Activated CD4-positive, alpha-beta T cell treated with anti-CD3 and anti-CD28 coated beads for 48 hours (primary cell): ENCODE measurements at regions not wholly inside any gene's neighbourhood (a gene's known extent, or its start where the extent isn't known, plus 50 kb on each side); places are given as distances from the start of the nearest gene placed in this dataset.

Source experiments
- DNase-seq: peaks from one replicate; pipeline ENCODE4 v3.0.0-alpha.2; 2020

GRCh38 chr4:134313591-134313990, 112.0 kb upstream of the PABPC4L start:
- DNase-seq, result no peak

GRCh38 chr4:134309715-134310114, 108.1 kb upstream of the PABPC4L start:
- DNase-seq, result no peak

- no peak for DNase-seq
Measured at GRCh38 chr4:134308910-134309309, 107.3 kb upstream of the PABPC4L start.

GRCh38 chr4:134298313-134298712, 96.7 kb upstream of the PABPC4L start:
- no peak for DNase-seq

GRCh38 chr4:134297765-134298164, 96.2 kb upstream of the PABPC4L start:
- DNase-seq, result no peak

DNA sequence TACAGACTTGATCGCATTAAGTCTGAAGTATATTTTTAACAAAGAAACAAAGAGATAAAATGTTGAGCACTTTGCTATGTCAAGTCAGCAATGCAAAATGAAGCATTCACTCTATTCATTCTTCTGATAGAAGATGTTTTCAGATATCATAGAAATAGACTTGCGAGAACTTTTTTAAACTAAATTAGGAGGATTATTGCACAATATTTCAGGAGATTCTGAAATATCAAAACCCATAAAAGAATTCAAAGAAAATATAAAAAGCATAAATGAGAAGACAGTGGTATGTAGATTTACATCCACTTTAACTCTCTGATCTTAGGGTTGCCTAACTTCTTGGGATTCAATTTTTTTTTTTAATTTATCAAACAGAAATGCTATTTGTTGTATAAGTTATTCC, 81.1 kb upstream of the PABPC4L start:
- DNase-seq, result no peak

- DNase-seq, result no peak
Measured at GRCh38 chr4:134278675-134279074, 77.1 kb upstream of the PABPC4L start.

- DNase-seq, result no peak
Measured at GRCh38 chr4:134276476-134276875, 74.9 kb upstream of the PABPC4L start.

DNA sequence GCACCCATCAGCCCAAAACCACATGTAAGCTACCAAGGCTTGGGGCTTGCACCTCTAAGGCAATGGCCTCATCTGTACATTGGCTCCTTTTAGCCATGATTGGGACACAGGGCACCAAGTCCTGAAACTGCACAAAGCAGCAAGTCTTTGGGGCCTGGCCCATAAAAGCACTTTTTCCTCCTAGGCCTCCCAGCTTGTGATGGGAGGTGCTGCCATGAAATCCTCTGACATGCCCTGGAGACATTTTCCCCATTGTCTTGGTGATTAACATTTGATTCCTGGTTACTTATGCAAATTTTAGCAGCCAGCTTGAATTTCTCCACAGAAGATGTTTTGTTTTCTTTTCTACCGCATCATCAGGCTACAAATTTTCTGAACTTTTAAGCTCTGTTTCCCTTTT, 58.5 kb upstream of the PABPC4L start:
- DNase-seq, result no peak
